Activated effector memory CD4-positive, alpha-beta T cell treated with anti-CD3 and anti-CD28 coated beads, Interleukin-2, amount 50 U/mL, for 16 hours (primary cell): ENCODE measurements at regions not wholly inside any gene's neighbourhood (a gene's known extent, or its start where the extent isn't known, plus 50 kb on each side); places are given as distances from the start of the nearest gene placed in this dataset.
"Not testable (repeated sequence)": the region's sequence is repeated elsewhere in the genome, so short reads cannot be mapped to it uniquely, and the experiment has no call there.

ENCODE experiments used
- DNase-seq: peaks from one replicate; pipeline ENCODE4 v3.0.0-alpha.2; 2020

- no peak for DNase-seq
Measured at GRCh38 chr2:194907569-194907968, 749.5 kb upstream of the SLC39A10 start.

GRCh38 chr2:194896871-194897270, 760.2 kb upstream of the SLC39A10 start:
- DNase-seq = no peak

GRCh38 chr2:194883711-194884110, 773.3 kb upstream of the SLC39A10 start:
- no peak for DNase-seq

GRCh38 chr2:194870974-194871535, 786.0 kb upstream of the SLC39A10 start:
- DNase-seq = no peak

GRCh38 chr2:194867328-194867727, 789.7 kb upstream of the SLC39A10 start:
- DNase-seq = no peak

DNA sequence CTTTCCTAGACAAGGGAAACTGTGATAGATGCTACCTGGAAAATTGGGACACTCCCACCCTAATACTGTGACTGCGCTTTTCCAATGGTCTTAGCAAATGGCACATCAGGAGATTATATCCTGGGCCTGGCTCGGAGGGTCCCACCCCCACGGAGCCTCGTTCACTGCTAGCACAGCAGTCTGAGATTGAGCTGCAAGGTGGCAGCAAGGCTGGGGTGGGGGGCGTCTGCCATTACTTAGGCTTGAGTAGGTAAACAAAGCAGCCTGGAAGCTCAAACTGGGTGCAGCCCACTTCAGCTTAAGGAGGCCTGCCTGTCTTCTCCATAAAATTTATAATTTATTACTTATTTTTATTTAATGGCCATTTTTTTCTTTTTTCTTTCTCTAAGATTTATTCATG, 802.1 kb upstream of the SLC39A10 start:
- no peak for DNase-seq

- DNase-seq = no peak
Measured at GRCh38 chr2:194842871-194843270, 814.2 kb upstream of the SLC39A10 start.

DNA sequence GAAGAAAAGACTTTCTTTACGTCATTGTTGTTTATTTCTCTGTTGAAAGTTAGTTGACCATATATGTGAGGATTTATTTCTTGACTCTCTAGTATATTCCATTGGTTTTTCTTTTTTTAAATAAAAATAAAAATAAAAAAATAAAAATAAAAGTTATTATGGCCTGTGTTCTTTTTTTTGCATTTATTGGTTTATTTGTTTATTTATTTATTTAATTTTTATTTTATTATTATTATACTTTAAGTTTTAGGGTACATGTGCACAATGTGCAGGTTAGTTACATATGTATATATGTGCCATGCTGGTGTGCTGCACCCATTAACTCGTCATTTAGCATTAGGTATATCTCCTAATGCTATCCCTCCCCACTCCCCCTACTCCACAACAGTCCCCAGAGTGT, 822.7 kb upstream of the SLC39A10 start:
- not testable (repeated sequence) for DNase-seq

DNA sequence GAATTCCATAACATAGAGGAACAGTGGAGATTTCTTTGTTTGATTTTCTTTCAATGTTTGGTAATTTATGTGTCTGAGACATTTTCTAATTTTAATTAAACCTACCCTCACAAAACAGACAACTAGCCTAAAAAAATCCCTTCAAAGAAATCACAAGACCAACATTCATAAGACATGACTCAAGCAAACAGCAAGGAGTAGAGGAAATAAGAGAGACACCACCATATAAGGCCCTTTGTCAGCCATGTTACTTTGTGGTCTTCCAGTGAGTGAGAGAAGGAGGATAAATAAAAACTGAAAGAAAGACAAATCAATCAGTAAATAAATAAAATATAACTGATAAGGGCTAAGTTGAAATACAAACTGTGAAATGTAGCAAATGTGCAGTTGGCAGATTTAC, 830.8 kb upstream of the SLC39A10 start:
- no peak for DNase-seq

GRCh38 chr2:194824450-194824849, 832.6 kb upstream of the SLC39A10 start:
- DNase-seq = no peak

GRCh38 chr2:194822657-194823056, 834.4 kb upstream of the SLC39A10 start:
- no peak for DNase-seq

DNA sequence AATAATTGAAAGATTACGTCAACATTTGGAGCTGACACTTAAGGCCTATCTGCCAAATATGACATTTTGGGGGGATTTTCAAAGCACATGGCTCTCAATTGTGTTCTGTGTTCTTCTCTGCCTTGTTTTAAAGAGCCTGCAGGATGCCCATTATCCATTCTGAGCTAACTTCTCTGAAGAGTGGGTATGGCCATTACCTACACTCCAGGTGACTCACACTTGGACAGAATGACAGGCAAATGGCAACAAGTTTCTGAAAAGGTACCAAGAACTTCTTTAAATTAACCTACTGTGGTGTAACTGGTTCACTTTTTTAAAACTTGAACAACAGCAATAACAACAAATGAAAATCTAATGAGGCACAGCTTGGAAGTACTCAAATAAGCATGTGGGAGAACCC, 834.9 kb upstream of the SLC39A10 start:
- DNase-seq = no peak

GRCh38 chr2:194819367-194819766, 837.7 kb upstream of the SLC39A10 start:
- DNase-seq = no peak

DNA sequence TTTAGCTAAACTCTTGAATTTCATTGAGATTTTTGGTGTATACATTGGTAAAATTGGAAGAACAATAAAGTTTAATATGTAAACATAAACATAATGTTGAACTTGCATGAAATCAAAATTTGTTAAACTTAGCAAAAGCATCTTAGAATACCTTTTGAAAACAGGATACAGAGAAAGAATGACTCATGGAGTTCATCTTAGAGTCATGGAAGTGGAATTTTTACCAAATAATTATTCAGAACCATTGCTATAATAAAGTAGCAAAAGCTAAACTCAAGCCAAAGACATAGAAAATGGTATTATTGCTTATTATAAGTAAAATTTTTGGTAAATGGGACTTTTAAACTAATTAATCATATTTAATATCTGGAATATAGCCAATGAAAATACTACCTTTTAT, 841.6 kb upstream of the SLC39A10 start:
- no peak for DNase-seq

DNA sequence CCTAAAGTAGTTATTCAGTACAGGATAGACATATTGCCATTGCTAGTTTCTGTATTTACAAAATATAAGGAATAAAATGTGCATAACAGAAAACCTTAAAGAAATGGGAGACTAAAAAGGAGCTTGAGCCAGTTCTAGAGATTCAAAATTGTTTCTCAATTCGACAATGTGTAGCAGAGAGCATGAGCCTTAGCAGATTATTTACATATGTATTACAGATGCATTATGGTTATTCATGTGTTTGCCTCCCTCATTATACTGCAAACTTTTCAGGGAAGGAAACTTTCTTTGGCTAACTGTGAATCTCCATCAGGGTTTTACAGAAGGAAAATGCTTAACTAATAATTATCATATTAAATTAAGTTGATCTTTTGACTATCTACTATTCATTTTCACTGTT, 854.4 kb upstream of the SLC39A10 start:
- DNase-seq = no peak

- DNase-seq = not testable (repeated sequence)
Measured at GRCh38 chr2:194787071-194787470, 870.0 kb upstream of the SLC39A10 start.

DNA sequence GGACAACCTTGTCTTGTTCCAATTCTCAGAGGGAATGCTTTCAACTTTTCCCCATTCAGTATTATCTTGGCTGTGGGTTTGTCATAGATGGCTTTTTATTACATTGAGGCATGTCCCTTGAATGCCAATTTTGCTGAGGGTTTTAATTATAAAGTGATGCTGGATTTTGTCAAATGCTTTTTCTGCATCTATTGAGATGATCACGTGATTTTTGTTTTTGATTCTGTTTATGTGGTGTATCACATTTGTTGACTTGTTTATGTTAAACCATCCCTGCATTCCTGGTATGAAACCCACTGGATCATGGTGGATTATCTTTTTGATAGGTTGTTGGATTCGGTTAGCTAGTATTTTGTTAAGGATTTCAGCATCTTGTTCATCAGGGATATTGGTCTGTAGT, 885.6 kb upstream of the SLC39A10 start:
- not testable (repeated sequence) for DNase-seq

DNA sequence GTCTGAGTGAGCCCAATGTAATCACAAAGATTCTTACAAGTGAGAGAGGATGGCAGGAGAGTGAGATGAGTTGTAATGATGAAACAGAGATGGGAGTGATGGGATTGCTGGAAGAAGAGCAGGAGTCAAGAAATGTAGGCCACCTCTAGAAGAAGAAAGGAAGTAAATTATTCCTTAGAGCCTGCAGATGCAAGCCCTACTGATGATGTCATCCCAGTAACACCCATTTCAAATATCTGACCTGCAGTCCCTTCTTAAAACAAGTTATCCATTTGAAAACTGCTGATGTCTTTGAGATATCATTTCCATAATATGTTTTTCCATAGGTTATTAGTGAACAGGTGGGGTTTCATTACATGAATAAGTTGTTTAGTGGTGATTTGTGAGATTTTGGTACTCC, 888.0 kb upstream of the SLC39A10 start:
- DNase-seq = no peak

DNA sequence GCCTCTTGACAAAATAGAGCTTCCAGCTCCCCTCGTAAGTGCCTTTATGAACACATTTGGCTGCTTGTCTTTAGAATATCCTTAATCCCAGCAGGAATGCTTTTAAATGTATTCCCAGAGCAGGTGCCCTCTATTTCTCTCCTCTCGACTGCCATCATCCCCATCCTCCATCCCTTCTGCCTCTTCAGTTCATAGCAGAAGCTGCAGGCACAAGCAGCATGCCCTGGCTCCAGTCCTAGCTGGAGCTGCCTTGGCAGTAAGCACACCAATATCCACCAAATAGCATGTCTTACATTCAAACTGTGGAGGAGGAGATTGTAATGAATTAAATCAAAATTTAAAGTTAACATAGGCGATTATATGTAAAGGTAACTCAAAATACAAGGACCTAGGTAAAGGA, 891.3 kb upstream of the SLC39A10 start:
- no peak for DNase-seq

- no peak for DNase-seq
Measured at GRCh38 chr2:194750926-194751325, 906.1 kb upstream of the SLC39A10 start.

- no peak for DNase-seq
Measured at GRCh38 chr2:194745557-194746146, 911.4 kb upstream of the SLC39A10 start.

DNA sequence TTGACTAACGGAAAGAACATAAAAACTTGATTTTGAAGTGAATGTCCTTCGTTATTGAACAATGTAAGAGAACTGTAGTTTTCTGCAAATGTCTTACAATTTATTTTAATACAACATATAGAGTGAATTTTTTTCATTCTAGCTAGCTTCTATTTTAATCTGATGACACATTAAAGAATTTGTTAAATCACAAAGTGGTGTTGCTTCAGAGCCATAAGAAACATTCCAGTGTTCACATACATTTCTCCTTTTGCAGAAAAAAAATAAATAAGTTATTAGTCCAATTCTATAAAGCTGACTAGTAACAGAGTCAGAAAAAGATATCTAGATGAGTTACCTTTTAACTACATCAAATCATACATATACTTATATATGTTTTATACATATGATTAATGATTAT, 914.3 kb upstream of the SLC39A10 start:
- DNase-seq = no peak

GRCh38 chr2:194739217-194739616, 917.8 kb upstream of the SLC39A10 start:
- no peak for DNase-seq

DNA sequence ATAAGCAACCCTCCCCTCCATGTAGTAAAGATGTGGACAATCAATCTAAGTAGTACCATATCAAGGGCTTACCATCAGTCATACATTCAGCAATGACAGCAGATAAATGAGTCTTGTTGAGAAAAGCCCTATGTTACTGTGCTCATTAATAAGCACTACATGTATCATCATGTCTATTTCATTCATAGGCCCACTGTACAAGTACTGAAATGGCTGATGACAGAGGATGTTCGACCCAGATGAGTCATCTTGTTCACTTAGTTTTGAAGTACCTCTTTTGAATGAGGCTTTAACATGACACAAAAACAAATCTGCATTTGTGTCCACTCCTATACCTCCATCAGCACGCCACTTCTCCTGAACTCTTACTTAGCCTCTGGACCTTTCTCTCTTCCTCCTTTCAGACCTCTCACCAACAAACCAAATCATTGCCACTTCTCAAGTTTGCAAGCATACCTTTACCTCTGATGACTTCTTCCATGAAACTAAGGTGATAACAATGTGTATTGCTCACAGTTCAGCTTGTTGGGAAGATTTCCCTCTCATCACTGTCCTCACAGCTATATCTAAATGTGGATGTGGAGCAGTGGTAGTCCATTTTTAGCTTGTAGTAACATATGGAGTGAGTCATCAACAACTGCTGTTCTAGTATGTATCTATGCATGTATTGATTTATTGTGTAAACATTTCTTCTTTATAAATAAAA, 921.0 kb upstream of the SLC39A10 start:
- no peak for DNase-seq

- no peak for DNase-seq
Measured at GRCh38 chr2:194730266-194730665, 926.8 kb upstream of the SLC39A10 start.
